Left renal pelvis (tissue), 4 donors: ENCODE measurements at regions not wholly inside any gene's neighbourhood (a gene's known extent, or its start where the extent isn't known, plus 50 kb on each side); places are given as distances from the start of the nearest gene placed in this dataset.
"Not testable (repeated sequence)": the region's sequence is repeated elsewhere in the genome, so short reads cannot be mapped to it uniquely, and the experiment has no call there.

Experiments used
- DNase-seq, 4 donors: peaks; one replicate each; pipeline ENCODE4 v3.0.0-alpha.2; 2013; ENCODE audit warnings: low read depth in 4 of 4, low spot score in 3 of 4

DNA sequence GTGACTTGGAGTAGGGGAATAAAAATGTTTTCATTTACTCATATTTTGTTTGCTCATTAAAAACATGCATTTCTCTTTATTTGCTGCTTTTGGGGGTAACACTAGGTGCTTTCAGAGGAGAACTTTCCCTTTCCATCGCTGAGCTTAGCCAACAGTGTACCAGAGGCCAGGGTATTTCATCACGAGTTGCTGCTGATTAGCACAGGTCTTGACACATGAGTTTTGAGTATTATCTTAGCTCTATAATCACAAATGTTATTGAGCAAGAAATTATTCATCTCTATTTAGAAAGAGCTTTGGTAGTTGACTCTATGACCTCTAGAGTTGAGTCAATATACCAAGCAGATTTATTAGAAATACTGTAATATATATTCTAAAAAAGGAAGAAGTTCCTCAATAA, 375.9 kb downstream of the NXPH1 start:
- DNase-seq = no peak

DNA sequence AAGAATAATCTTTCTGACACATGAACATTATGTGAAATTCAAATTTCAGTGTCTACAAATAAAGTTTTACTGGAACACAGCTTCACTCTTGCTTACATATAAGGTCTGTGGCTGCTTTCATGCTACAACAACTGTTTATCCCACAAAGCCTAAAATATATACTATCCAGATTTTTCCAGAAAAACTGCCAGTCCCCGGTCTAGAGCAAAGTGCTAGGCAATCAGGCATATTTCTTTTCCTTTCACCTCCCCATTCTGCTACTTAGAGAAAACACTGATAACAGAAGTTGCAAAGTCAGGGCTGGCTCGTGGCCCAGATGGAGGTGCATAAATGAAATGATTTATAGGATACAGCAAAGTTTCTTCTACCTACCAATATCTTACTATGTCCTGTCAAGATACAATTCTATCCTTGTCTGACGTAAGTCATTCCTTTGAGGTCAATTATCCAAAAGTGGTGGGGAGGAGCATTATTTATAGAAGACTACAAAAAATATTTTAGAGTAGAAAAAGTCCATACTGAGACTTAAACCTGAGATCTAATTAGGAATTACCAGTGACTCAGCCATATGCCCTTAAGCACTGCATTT, 384.1 kb downstream of the NXPH1 start:
- no peak for DNase-seq

DNA sequence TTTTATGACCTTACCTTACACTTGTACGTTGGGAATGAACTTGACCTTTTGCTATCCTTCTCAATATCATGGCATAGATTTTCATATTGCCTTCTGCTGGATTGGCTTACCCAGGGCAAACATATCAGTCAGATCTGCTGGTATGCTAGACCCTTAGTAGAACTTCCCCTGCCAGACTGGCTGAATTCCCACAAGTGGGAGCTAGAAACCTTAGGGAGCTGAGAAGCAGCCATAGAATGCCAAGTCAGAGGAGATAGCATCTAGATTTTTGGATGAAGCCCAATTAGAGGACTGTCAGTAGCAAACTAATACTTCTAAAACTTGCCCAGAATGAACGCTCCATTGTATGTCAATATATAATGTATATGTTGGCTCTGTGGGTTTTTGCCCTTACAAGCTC, 385.0 kb downstream of the NXPH1 start:
- DNase-seq = no peak

DNA sequence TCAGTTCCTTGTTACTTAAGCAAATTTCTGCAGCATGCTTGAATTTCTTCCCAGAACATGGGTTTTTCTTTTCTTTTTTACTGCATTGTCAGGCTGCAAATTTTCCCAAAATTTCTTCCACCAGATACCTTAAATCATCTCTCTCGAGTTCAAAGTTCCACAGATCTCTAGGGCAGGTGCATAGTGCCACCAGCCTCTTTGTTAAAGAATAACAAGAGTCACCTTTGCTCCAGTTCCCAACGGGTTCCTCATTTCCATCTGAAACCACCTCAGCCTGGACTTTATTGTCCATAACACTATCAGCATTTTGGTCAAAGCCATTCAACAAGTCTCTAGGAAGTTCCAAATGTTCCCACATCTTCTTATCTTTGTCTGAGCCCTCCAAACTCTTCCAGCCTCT, 389.2 kb downstream of the NXPH1 start:
- DNase-seq = no peak

DNA sequence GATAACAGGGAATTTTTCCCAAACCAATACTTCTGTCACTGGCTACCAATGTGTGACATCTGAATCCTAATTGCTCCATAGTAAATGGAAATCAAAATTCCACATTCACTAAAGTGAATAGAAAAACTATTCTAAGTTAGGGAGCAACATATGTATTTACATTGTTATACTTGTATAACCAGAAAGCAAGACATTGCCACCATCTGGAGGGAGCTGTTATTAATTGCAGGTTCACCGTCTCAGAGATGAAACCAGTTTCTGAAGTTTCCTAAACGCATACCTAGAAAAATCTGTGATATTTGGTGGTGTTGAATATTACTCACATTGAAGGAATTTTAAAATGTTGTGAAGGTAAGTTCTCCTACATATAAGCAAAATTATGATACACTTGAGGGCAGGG, 390.1 kb downstream of the NXPH1 start:
- no peak for DNase-seq

DNA sequence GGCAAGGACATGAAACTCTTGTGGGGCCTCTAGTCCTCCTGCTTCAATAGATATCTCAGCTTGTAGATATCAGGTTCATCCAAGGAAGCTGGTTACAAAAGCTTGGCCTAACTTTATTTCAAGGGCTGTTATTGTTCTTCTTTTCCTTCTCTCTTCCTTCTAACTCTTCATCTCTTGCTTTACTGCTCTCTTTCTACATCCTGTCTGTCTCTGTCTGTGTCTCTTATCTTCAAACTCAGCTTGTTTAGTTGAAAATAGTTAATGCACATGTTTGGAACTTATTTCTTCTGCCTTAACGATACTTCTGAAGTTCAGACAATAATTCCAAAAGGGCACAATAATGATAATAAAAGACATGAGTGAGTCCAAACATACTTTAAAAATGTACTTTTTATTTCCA, 393.9 kb downstream of the NXPH1 start:
- no peak for DNase-seq

DNA sequence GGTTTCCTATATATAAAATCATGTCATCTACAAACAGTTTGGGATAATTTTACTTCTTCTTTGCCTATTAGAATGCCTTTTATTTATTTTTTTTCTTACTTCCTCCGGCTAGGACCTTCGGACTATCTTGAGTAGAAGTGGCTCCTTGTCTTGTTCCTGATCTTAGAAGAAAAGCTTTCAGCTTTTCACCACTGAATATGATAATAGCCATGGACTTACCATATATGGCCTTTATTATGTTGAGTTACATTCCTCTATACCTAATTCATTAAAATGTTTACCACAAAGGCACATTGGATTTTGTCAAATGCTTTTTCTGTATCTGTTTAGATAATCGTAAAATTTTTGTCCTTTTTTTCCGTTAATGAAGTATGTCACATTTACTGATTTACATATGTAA, 395.7 kb downstream of the NXPH1 start:
- DNase-seq = no peak

DNA sequence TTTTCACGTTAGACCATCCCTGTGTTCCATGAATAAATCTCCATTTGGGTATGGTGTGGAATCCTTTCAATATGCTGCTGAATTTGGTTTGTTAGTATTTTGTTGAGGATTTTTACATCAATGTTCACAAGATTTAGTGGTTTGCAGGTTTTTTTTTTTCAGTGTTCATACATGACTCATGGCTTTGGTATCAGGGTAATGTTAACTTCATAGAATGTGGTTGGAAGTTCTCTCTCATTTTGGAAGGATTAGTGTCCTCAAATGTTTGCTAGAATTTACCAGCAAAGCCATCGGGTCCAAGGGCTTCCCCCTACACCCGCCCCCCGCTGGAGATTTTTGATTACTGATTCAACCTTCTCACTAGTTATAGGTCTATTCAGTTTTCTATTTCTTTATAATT, 398.0 kb downstream of the NXPH1 start:
- no peak for DNase-seq

DNA sequence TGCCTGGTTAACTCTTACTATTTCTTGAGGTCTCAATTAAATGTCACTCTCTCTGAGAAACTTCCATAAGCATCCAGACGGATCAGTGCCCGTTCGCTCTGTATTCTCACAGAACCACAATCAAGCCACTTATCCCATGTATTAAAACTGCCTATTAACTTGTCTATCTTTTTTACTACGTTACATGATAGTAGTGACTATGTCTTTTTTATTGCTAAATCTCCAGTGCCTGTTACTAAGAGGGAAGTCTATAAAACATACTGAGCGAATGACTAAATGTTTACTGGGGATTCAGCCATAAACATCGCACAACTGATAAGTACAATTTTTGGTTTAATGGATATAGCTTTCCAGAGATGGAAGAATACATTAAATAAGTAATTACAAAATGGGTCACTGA, 399.9 kb downstream of the NXPH1 start:
- DNase-seq = no peak

DNA sequence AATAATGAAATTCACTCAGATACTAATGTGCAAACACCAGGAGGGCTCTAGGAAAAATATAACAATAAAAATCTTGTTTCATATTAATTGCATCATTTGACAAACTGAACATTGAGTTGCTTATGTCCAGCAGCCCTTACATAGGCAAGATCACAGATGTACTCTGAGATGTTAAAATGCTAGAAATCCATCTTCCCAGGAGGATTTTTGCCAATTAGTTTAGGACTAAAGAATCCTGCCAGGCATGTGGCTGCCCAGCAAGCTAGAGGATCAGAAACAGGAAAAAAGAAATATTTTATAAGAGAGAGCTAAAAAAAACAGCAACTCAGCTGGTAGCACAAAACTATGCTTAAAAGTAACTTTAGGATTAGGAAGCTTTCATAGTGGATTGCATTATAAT, 407.8 kb downstream of the NXPH1 start:
- no peak for DNase-seq

DNA sequence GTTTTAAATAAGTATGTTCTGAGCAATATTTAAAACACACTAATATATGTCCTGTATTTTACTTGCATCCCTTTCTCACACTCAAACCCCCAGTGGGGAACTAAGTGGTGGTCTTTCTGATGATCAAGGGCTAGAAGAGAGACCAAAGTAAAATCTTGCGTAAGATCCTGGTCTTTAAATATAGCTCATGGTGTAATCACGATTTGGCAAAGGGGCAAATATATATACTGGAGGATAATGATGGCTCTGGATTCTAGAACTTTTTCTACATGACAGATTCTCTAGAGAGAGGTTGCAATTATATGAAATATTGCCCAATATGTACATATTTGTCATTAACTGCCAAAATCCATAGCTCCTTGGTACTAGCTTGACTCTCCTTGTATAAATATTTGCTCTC, 438.3 kb downstream of the NXPH1 start:
- no peak for DNase-seq

DNA sequence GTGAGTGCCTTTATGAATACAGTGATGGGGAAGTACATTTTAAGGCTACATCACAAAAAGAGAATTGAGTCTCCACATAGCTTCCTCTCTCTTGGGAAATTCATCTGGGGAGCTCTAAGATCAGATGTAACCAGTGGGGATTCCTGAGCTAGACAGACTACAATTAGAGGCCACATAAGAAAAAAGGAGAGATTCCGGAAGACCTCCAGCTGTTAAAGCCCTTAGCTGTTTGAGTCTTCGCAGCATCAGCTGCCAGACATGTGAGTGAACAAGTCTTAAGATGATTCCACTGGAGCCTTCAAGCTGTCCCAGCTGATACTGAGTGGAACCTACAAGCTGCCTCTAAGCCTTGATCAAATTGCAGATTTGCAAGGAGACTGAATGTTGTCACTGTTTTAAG, 448.5 kb downstream of the NXPH1 start:
- DNase-seq = no peak

DNA sequence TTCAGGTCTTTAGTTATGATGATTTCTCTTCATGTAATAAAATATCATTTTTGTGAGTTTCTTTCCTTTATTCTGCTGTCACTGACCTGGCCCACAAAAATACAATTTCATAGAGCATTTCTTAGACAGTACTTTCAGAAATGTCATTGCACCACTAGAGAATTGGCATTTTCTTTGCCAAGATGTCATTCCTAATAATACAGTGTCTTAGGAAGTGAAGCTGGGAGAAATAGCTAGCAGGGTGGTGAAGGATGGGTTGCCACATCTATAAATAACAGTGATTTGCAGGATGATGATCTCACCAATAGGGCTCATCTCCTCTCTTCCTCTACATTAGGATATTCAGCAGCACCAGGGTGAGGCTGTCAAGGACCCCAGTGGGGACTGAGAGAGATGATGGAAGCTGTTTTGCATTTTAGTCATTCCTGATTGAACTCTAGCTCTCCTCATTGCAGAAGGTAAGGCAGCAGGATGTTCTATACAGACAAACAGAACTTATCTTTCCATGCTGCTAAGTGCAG, 452.1 kb downstream of the NXPH1 start:
- DNase-seq = no peak

DNA sequence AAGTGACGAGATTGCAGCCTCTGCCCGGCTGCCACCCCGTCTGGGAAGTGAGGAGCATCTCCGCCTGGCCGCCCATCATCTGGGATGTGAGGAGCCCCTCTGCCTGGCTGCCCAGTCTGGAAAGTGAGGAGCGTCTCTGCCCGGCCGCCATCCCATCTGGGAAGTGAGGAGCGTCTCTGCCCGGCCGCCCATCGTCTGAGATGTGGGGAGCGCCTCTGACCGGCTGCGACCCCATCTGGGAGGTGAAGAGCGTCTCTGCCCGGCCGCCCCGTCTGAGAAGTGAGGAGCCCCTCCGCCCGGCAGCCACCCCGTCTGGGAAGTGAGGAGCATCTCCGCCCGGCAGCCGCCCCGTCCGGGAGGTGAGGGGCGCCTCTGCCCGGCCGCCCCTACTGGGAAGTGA, 456.9 kb downstream of the NXPH1 start:
- DNase-seq = not testable (repeated sequence)

DNA sequence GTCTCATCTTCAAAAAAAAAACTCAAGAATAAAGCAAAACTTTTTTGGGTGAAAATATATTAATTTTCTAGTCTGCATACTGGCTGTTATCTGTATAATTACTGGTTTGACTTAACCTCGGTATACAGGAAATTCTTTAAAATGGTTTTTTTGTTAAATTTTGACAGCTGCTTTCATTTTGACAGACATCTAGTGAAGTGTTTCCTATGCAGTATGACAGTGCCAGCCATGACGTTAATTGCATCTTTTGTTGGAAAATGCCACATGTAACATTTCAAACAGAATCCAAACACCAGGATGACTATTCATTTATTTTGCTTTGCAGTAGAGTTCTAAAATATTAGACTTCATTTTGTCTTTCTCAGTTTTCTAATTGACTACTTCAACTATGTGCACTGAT, 460.4 kb downstream of the NXPH1 start:
- no peak for DNase-seq

DNA sequence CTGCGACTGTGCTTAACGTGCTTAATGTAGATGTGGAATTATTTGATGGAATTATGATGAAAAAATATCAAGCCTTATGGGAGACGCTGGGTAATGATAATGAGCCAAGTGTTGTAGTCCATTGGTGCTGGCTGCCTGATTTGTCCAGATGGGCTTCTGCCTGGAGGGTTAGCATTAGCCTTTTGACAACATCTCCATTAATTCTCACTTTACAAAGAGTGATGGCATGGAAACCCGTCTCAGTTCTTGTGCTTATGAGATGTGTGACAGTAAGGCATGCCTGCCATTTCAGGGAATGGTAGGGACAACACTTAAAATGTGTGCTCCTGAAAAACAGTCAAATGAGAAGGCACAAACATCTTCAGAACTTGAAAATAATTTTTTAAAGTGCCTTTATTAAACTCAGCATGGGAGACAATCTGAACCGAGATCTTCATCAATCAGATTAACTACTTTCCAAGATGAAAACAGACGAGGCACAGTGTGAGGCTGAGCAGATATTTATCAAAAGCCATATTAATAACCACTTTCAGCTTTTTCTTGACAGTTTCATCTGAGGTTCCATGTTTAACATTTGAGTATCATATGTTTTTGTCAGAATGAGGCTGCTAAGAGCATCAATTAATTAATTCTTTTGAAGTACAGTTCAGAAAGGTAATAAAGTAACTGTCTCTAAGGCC, 473.1 kb downstream of the NXPH1 start:
- no peak for DNase-seq

DNA sequence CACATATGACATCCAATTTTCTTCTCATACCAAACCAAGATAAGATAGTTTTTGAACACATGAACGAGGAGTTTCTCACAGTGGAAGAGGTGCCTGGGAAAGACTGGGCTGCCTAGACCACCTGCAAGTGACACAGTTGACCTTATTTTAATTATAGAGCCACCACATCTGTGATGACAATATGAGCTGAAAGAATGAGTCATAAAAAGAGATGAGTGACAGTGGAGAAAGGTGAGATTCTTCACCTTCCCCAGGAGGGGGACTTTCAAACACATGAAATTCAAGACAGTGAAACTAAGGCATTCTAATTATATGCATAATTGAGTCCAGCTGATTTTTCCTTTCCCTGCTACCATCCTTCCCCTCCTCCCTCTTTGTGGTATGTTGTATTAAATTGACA, 475.5 kb downstream of the NXPH1 start:
- no peak for DNase-seq

DNA sequence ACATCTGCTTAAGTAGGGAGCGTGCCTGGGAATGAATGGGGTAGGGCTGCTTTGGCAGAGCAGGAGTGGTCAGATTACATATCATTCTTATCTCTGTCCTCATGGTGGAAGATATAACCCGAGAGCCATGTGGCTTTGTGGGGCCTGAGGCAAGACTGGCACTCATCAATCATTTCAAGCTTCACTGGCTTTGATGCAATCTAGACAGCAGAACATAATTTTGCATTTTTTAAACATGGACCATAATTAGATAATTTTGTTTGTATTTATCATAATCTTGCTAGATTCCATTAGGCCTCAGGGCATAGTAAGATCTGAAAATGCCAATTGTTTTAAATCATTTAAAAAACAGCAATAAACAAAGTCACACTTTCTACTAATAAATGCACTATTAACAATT, 480.3 kb downstream of the NXPH1 start:
- DNase-seq = no peak

DNA sequence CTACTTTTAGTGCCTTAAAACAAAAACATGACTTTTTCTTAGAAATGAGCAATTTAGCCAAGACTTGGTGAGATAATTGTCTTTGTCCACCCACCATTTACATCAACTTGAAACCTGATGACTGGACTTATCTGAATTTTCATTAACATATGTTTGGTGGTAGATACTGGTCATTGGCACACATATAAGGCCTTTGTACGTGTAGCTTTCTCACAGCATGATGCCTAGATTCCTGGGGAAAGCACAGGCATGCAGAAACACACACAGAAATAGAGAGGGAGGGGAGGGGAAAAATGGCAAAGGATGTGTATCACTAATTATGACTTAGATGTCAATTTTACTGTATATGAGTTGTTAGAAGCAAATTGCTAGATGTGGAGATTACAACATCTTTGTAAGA, 488.4 kb downstream of the NXPH1 start:
- no peak for DNase-seq

DNA sequence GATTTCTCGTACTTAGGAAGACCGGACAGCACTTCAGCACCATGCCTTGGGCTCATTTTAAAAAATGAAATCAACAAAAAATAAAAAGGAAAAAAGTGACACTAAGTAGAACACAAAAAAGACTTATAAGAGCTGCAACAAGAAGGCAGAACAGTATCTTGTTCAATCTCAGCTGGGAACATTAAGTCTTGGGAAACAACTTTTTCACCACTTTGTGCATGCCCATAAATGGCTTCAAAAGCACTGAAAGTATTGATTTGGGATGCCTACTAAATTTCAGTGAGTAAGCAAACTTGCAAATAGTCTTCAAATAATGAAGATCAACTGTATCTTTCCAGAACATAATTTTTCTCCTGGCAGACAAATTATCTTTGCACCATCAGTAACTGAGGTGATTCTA, 489.3 kb downstream of the NXPH1 start:
- no peak for DNase-seq

DNA sequence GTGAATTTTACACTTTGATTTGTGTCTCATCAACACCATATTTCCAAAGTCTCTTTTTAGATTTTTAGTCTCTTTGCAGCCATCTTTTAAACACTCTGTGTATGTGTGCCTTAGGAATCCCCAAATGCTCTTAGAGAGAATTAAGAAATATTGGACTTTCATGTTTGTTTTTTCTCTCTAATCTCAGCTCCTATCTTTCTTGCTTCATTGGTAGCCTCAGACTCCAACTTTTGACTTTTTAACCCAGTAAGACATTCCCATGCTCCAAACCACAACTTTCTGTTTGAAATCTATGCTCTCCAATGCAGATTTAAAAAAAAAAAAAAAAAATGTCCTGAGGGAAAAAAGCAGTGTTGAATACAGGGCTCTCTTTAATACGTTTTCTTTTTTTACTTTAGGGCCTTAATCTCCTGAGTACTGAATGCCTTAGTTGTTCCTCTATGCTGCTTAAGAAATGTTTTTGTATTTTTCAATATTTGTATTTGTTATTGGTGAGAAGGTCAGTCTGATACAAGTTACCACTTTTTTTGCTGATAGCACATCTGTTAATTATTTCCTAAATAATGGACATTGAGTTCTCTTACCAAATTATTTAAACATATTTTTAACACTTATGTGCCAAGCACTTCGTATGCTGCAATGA, 489.9 kb downstream of the NXPH1 start:
- DNase-seq = no peak

DNA sequence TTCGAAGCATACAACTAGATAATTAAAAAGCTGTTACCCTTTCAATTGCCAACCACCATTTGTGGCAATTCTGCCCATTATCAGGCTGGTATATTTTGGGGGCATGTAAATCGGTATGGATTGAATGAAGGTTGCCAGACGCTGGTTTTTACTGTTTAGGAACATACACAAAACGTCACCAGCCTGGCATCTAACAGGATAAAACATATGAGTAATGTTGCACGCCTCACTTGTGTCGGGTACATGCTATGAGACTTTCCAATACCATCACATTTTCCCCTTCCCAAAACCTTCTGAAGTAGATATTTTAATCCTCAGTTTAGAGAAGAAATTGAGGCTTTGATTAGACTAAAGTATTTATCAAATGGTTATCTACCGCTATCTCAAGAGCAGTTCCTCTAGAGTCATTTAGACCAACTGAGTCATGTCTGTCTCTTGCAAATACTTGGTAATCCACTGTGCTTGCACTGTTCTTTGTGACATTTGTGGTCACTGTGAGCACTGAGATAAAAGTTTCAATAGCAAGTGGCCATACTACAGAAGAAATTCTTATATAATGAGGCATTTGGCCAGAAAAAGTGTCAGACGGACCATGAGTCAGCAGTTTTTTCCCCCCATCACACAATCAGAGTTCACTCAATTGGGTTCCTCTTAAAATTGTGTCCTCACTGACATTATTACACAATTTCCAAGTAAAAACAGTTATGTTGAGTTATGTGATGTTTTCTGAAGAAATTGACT, 498.7 kb downstream of the NXPH1 start:
- DNase-seq = no peak
